Effector CD4-positive, alpha-beta T cell (primary cell): ENCODE measurements at regions not wholly inside any gene's neighbourhood (a gene's known extent, or its start where the extent isn't known, plus 50 kb on each side); places are given as distances from the start of the nearest gene placed in this dataset.
"Not testable (repeated sequence)": the region's sequence is repeated elsewhere in the genome, so short reads cannot be mapped to it uniquely, and the experiment has no call there.

Experiments
- DNase-seq: peaks from one replicate; pipeline ENCODE4 v3.0.0-alpha.2; 2020

GRCh38 chr7:32645255-32645654 is 150.0 kb downstream of the AVL9 start:
- not testable (repeated sequence) for DNase-seq

- DNase-seq: no peak
Measured at GRCh38 chr7:32643194-32643593, 147.9 kb downstream of the AVL9 start.

DNA sequence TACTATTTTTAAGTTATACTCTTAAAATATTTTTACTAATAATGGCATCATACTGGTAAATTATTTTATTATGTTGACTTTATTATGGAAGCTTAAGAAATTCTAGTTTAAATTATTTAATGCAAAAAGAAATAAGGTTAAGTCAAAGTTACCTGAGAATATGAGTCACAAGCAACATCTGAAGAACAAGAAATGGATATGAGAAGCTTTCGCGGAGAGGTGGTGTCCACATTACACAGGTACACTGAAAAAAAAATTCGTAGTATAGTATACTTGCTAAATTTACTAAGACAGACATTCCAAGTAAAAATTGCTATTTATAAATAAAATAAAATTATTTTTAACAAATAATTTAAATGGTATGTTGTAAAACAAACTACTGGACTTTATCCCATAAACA is 143.8 kb downstream of the AVL9 start:
- no peak for DNase-seq

DNA sequence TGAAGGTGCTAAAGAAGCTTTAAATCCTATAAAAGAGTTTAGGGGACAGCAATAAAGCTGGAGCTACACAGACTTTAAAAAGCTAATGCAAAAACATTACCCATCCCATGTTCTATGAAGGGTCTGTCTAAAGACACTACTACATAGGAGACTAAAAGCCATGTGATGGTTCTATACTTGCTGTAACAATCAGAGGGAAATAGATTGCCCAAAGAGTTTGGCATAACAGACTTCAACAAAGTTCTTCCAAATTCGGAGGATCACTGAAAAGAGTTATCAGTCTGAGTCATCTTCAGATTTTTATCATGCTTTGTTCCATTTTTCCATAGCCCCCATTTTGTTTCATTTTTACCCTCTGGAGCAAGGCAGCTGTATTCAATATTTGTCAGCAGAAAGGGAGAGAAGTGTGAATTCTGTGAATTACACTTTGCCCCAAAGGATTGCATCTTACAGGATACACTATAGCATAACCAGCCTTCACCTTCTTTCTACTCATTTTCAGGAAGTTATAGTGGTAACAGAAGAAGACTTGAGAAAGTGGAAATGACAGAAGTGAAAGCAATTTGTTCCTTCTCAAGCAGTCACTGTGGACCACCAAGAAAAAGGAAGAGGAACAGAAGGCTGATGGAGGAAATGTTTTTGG is 143.3 kb downstream of the AVL9 start:
- DNase-seq: not testable (repeated sequence)
